HepG2 (cell line): ENCODE measurements at regions not wholly inside any gene's neighbourhood (a gene's known extent, or its start where the extent isn't known, plus 50 kb on each side); places are given as distances from the start of the nearest gene placed in this dataset.

Source experiments
- HNRNPUL1 ChIP-seq: fragments of 200-400 bp; formaldehyde crosslinking; IDR thresholded peaks from 2 replicates; pipeline ENCODE4 v1.6.1; 2017; ENCODE audit warnings: low read depth, mild to moderate bottlenecking, low read length, moderate library complexity
- NFAT5 ChIP-seq: sonication (generic); formaldehyde crosslinking; IDR thresholded peaks from 2 replicates; pipeline ENCODE4 v1.4.0; 2020; ENCODE audit warnings: missing genetic modification reagents
- POLR2G ChIP-seq: fragments of 200-400 bp; formaldehyde crosslinking; IDR thresholded peaks from 2 replicates; pipeline ENCODE4 v1.6.1; 2018; ENCODE audit warnings: mild to moderate bottlenecking, low read depth, low read length, moderate library complexity
- PRDM10 ChIP-seq: sonication (generic); formaldehyde crosslinking; IDR thresholded peaks from 2 replicates; pipeline ENCODE4 v1.4.0; 2020; ENCODE audit warnings: low read depth, missing genetic modification reagents
- SNAPC2 ChIP-seq: sonication (generic); formaldehyde crosslinking; IDR thresholded peaks from 2 replicates; pipeline ENCODE4 v1.8.1; 2022; ENCODE audit warnings: mild to moderate bottlenecking, missing genetic modification reagents
- SOX6 ChIP-seq, 2 experiments: fragments of 450-650 bp in 1 of 2; sonication (generic) in 1 of 2; formaldehyde crosslinking in 1 of 2; IDR thresholded peaks; 2 replicates each; pipeline versions ENCODE4 v1.4.0 to v1.6.1; 2017 to 2020; ENCODE audit warnings: antibody characterized with exemption in 1 of 2, mild to moderate bottlenecking in 1 of 2, missing genetic modification reagents in 1 of 2
- ZBTB14 ChIP-seq: sonication (generic); formaldehyde crosslinking; IDR thresholded peaks from 2 replicates; pipeline ENCODE4 v1.4.0; 2020; ENCODE audit warnings: missing genetic modification reagents
- ZNF136 ChIP-seq: sonication (generic); formaldehyde crosslinking; IDR thresholded peaks from 2 replicates; pipeline ENCODE4 v1.8.1; 2022; ENCODE audit warnings: low read depth, mild to moderate bottlenecking, moderate library complexity, missing genetic modification reagents
- ZNF768 ChIP-seq: sonication (generic); formaldehyde crosslinking; IDR thresholded peaks from 2 replicates; pipeline ENCODE4 v1.4.0; 2020; ENCODE audit warnings: missing genetic modification reagents

GRCh38 chr2:237178396-237178795 lies 92.7 kb downstream of the COPS8 start (continued):
- TF ChIP-seq PRDM10 (CRISPR knock-in tag) (no peak), ZNF768 (CRISPR knock-in tag) (no peak), HNRNPUL1 (no peak), NFAT5 (CRISPR knock-in tag) (no peak), POLR2G (no peak), ZBTB14 (CRISPR knock-in tag) (no peak), SOX6 (IDR thresholded peaks at IDR 0.05) (no peak), SOX6 (CRISPR knock-in tag; IDR thresholded peaks at IDR 0.05) (no peak), SNAPC2 (CRISPR knock-in tag) (no peak), ZNF136 (CRISPR knock-in tag) (no peak)
- TF ChIP-seq, all 625 proteins: peak for 0
